Nephron progenitor cell (in vitro differentiated cells): ENCODE measurements at regions not wholly inside any gene's neighbourhood (a gene's known extent, or its start where the extent isn't known, plus 50 kb on each side); places are given as distances from the start of the nearest gene placed in this dataset.
A peak's percentile ranks its signal among the peaks of the same experiment; 100 is the strongest.

ENCODE experiments used
- DNase-seq: peaks from one replicate; pipeline ENCODE4 v3.0.0; 2021
- H3K27ac Mint-ChIP-seq: 2 replicates; pipeline ENCODE4 v1.8.0; 2021; ENCODE audit warnings: mild to moderate bottlenecking, moderate library complexity, mixed read lengths
- H3K27me3 Mint-ChIP-seq: 2 replicates; pipeline ENCODE4 v1.8.0; 2021; ENCODE audit warnings: mild to moderate bottlenecking, low read depth, mixed read lengths; ENCODE audit not compliant: poor library complexity
- H3K36me3 Mint-ChIP-seq: 2 replicates; pipeline ENCODE4 v1.8.0; 2021; ENCODE audit warnings: low read depth, mixed read lengths
- H3K4me1 Mint-ChIP-seq: 2 replicates; pipeline ENCODE4 v1.8.0; 2021; ENCODE audit warnings: mixed read lengths
- H3K4me3 Mint-ChIP-seq: 2 replicates; pipeline ENCODE4 v1.8.0; 2021; ENCODE audit warnings: mild to moderate bottlenecking, moderate library complexity, mixed read lengths
- H3K9me3 Mint-ChIP-seq: 2 replicates; pipeline ENCODE4 v1.8.0; 2021; ENCODE audit warnings: mild to moderate bottlenecking, moderate library complexity, mixed read lengths
- CTCF ChIP-seq: fragments of 200-600 bp; sonication (generic); IDR thresholded peaks from 2 replicates; pipeline ENCODE4 v1.5.0; 2021; ENCODE audit warnings: antibody characterized with exemption

GRCh38 chr18:51543658-51544155 lies 346.2 kb upstream of the MEX3C start:
- Mint-ChIP-seq H3K36me3 (no peaks in the 10 kb centered on the region), H3K27ac (no peak overlapping the region), H3K4me1 (no peaks in the 10 kb centered on the region), H3K4me3 (no peak overlapping the region), H3K27me3 (no peaks in the 10 kb centered on the region), H3K9me3 (no peaks in the 10 kb centered on the region)
- TF ChIP-seq CTCF = no peak
- DNase-seq = no peak

DNA sequence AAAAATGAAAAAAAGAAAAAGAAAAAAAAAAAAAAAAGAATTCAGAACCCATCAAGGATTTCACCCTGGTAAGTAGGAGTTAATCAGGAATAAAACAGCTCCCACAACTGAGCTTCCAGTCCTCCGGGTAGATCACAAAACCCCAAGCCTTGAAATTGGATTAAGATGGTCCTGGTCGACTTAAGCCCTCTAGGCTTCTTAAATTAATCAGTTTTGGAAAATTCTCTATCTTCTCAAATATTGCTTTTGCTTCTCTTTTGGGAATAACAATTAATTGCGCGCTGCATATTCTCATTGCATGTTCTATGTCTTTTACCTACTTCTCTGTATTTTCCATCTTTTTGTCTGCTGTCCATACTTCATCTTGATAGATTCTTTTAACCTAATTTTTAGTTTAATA lies 348.0 kb upstream of the MEX3C start:
- H3K4me1 Mint-ChIP-seq = no peaks in the 10 kb centered on the region
- TF ChIP-seq CTCF = no peak
- H3K36me3 Mint-ChIP-seq = no peaks in the 10 kb centered on the region
- H3K27me3 Mint-ChIP-seq = peaks cover 3% of the 10 kb centered on the region
- DNase-seq = no peak
- H3K9me3 Mint-ChIP-seq = no peaks in the 10 kb centered on the region
- H3K4me3 Mint-ChIP-seq = no peak overlapping the region
- no peak overlapping the region for H3K27ac Mint-ChIP-seq

GRCh38 chr18:51559198-51559901 lies 361.9 kb upstream of the MEX3C start:
- Mint-ChIP-seq H3K27ac (no peak overlapping the region), H3K9me3 (peaks cover 3% of the 10 kb centered on the region), H3K4me1 (peaks cover 45% of the 10 kb centered on the region), H3K36me3 (peaks cover under 1% of the 10 kb centered on the region), H3K27me3 (peaks cover 3% of the 10 kb centered on the region), H3K4me3 (no peak overlapping the region)
- TF ChIP-seq CTCF = no peak
- DNase-seq = no peak

GRCh38 chr18:51559902-51560287 lies 362.4 kb upstream of the MEX3C start:
- no peak for DNase-seq
- Mint-ChIP-seq H3K9me3 (no peaks in the 10 kb centered on the region), H3K27me3 (peaks cover 3% of the 10 kb centered on the region), H3K4me1 (peaks cover 45% of the 10 kb centered on the region), H3K36me3 (no peaks in the 10 kb centered on the region), H3K27ac (no peak overlapping the region), H3K4me3 (no peak overlapping the region)
- no peak for TF ChIP-seq CTCF

DNA sequence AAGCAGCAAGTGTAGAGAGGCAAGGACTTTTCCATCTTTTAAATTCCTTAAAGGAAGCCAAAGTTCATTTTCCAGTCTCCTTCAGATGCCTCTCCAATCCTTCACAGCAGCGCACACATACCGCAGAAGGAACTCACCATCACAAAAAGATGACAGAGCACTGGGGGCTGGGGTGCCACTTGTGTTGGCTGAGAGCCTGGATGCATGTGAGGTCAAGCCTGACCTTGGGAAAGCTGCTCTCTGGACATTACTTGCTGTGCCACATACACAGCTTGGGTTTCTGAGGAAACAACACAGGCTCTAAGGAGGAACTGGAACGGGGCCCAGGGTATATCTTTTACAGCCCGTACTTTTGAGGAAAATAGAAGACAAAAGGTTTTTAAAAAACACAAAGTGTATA lies 364.3 kb upstream of the MEX3C start:
- Mint-ChIP-seq H3K9me3 (no peaks in the 10 kb centered on the region), H3K27ac (peak overlapping the region; percentile 72), H3K36me3 (no peaks in the 10 kb centered on the region), H3K27me3 (peaks cover 3% of the 10 kb centered on the region), H3K4me3 (no peak overlapping the region), H3K4me1 (peaks cover 43% of the 10 kb centered on the region)
- DNase-seq = no peak
- TF ChIP-seq CTCF = no peak

DNA sequence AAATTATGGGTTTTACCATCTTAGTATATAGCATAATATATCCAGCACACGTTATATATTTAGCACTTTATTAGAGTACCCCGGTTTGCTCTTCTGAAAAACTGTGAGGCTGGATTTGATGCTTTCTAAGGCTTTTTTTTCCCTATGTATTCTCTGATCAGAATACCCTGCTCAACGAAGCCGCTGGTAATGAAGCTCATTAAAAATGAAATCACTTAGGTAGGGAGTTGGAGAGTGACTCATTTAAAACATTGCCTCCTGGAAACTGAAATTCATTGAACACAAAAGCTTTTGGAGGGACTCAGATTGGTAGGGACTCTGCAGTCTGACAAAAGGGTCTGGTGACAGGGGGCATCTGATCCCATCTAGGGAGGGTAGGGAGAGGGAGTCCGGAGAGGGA lies 365.4 kb upstream of the MEX3C start:
- Mint-ChIP-seq H3K4me3 (no peak overlapping the region), H3K9me3 (no peaks in the 10 kb centered on the region), H3K27ac (no peak overlapping the region), H3K4me1 (peaks cover 33% of the 10 kb centered on the region), H3K27me3 (peaks cover 3% of the 10 kb centered on the region), H3K36me3 (no peaks in the 10 kb centered on the region)
- no peak for TF ChIP-seq CTCF
- no peak for DNase-seq
